Fibroblast of lung (primary cell): ENCODE measurements at regions not wholly inside any gene's neighbourhood (a gene's known extent, or its start where the extent isn't known, plus 50 kb on each side); places are given as distances from the start of the nearest gene placed in this dataset.

ENCODE experiments used
- EZH2 ChIP-seq: IDR thresholded peaks from 2 replicates; pipeline ENCODE4 v1.5.1; 2012; ENCODE audit warnings: low read length, control low read depth, mild to moderate bottlenecking; ENCODE audit errors: missing control alignments
- TF ChIP-seq, protein P1 (sequence below), 2 donors: IDR thresholded peaks in 1 of 2; conservative IDR thresholded peaks in 1 of 2; 1 replicate in 1 of 2; 2 replicates in 1 of 2; pipeline ENCODE4 v1.5.1; 2011 to 2012; ENCODE audit warnings: low read length in 2 of 2, control low read depth in 1 of 2, inconsistent platforms in 1 of 2, low read depth in 1 of 2, mild to moderate bottlenecking in 1 of 2

DNA sequence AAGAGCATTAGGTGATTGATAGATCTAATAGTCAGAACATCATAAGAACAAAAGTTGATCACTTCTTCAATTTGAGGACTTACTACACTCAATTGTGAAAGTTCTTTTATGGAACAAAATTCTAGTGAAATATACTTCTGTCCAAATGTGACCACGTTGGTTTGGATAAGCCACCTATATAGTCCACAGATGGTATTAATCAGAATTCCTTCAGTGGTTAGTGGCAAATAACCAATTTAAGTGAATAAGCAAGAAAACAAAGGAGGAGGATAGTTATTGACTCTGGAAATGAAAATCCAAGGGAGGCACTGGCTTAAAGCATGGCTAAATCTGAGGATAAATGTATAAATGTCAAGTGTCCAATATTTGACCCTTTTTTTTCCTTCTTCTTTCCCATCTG, 268.5 kb upstream of the MARCKS start:
- TF ChIP-seq, protein P1, sequence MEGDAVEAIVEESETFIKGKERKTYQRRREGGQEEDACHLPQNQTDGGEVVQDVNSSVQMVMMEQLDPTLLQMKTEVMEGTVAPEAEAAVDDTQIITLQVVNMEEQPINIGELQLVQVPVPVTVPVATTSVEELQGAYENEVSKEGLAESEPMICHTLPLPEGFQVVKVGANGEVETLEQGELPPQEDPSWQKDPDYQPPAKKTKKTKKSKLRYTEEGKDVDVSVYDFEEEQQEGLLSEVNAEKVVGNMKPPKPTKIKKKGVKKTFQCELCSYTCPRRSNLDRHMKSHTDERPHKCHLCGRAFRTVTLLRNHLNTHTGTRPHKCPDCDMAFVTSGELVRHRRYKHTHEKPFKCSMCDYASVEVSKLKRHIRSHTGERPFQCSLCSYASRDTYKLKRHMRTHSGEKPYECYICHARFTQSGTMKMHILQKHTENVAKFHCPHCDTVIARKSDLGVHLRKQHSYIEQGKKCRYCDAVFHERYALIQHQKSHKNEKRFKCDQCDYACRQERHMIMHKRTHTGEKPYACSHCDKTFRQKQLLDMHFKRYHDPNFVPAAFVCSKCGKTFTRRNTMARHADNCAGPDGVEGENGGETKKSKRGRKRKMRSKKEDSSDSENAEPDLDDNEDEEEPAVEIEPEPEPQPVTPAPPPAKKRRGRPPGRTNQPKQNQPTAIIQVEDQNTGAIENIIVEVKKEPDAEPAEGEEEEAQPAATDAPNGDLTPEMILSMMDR (conservative IDR thresholded peaks at IDR 0.05 in 1 of 2, IDR thresholded peaks at IDR 0.05 in 1 of 2; ENCODE audit: low read depth in 1 of 2, low read length in 2 of 2): no peak
- no peak for TF ChIP-seq EZH2
